Stimulated activated CD8-positive, alpha-beta memory T cell treated with anti-CD3 and anti-CD28 coated beads, Interleukin-2, amount 100 ng/mL, for 1 hour (primary cell): ENCODE measurements at regions not wholly inside any gene's neighbourhood (a gene's known extent, or its start where the extent isn't known, plus 50 kb on each side); places are given as distances from the start of the nearest gene placed in this dataset.

ENCODE experiments used
- DNase-seq, 2 donors: peaks; one replicate each; pipeline ENCODE4 v3.0.0-alpha.2; 2020; ENCODE audit warnings: low read depth in 2 of 2

GRCh38 chr6:168968801-168969200 lies 284.8 kb downstream of the THBS2 start:
- DNase-seq: no peak

GRCh38 chr6:168968228-168968627 lies 285.4 kb downstream of the THBS2 start:
- no peak for DNase-seq

DNA sequence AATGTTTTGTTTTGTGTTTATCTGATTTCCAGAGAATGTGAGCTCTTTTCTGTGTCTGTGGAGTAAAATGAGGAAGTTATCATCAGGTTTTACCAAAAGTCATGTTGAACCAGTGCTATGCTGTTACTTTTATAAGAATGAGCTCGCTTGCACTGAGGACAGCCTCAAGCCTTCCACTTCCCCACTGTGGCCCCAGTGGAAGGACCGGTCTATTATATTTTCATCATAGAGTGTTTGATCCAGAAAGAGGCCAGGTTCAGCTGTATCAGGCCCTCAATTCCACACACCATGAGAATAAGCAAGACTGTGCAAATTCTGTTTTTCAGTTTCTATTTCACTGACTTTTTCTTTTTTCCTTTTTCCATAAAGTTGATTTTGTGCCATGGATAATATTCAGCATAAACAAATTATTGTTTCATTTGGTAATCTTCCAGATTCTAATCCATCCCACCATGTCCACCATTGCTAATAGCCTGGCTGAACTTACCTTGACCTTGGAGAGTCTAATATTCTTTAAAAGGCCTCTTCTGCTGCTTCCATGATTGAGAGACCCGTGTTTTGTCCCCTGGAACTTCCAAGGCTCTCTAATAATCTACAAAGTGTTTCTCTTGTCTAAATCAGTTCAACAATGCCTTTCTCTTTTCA lies 286.2 kb downstream of the THBS2 start:
- DNase-seq: no peak

DNA sequence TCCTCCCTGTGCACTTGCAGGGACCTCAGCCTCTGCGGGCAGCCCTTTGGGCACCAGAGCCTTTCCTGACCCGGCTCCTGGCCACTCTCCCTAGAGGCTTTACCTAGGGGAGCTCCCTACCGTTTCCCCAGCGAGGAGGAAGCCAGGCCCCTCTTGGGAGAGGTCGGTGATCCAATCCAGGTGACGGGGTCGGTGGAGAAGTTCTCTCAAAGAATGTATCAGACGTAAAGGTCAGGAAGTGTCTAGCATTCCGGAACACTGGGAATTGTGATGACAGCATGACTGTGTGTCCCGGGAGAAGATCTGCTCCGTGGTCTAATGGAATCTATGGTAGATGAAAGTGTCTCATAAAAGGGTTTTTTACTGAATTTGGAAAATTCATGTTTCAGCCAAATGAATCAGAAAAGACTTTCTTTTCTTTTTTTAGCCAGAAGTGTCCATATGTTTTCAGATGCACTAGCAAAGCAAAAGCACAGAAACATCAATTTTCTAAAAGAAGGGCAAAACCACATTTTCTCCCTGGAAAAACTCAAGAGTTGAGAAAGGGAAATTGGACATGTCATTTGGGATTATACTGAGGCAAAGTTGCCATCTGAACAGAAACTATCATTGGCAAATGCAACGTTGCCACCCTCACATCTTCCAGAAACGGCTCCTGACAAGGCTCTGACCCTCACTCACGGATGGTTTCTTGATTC lies 289.4 kb downstream of the THBS2 start:
- DNase-seq: no peak

- no peak for DNase-seq
Measured at GRCh38 chr6:168962886-168963285, 290.8 kb downstream of the THBS2 start.

DNA sequence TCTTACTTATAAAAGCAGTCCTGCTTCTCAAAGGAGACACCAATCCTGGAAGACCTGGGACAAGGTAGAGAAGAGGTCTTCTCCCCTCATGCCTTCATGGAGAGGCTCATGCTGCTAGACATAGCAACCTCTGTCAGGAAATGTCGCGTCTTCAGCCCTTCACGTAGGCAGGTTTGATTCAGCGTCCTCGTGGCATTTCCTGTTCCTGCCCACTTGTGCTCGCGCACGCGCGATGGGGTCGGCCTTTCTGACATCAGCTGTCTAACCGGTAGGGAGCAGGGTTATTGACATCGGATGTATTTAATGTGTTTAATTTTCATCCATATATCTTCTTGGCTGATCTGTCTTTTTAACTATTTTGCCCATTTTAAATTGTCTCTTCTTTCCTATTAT lies 292.4 kb downstream of the THBS2 start:
- DNase-seq: no peak

GRCh38 chr6:168960551-168961263 lies 292.9 kb downstream of the THBS2 start:
- no peak for DNase-seq

DNA sequence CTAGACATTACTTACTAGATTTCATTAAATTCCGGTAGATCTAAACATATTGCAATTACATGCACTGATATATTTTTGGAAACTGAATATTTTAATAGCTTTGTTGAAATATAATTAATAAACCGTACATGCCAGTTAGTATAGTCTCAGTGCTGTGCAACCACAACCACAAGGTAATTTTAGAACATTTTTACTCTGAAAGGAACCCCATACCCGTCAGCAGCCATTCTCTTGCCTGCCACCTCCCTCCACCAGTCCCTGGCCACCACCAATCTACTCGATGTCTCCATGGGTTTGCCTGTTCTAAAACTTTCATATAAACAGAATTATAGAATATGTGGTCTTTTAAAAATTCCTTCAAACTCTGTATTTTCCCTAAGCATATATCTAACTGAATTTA lies 293.9 kb downstream of the THBS2 start:
- DNase-seq: no peak

GRCh38 chr6:168956884-168957730 lies 296.5 kb downstream of the THBS2 start:
- peak in 1 of 2 donors; percentile 24 for DNase-seq

GRCh38 chr6:168956141-168956838 lies 297.4 kb downstream of the THBS2 start:
- no peak for DNase-seq

GRCh38 chr6:168953461-168953860 lies 300.2 kb downstream of the THBS2 start:
- DNase-seq: no peak

- no peak for DNase-seq
Measured at GRCh38 chr6:168951217-168951616, 302.4 kb downstream of the THBS2 start.

DNA sequence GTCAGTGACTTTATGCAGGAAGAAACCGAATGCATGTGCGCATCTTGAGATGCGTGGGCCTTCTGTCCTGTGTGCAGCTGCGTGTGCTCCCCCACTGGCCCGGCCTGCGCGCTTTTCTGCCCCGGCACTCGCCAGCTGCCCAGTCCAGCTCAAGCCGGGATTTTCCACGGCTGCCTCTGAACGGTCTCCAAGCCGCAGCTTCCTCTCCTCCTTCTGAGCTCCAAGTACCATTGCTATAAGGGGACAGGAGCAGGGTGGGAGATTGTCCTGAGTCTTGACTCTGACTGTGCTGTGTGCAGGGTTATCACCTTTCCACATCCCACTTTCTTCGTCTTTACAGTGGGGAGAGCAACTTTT lies 302.8 kb downstream of the THBS2 start:
- no peak for DNase-seq

GRCh38 chr6:168949981-168950857 lies 303.4 kb downstream of the THBS2 start:
- DNase-seq: no peak

DNA sequence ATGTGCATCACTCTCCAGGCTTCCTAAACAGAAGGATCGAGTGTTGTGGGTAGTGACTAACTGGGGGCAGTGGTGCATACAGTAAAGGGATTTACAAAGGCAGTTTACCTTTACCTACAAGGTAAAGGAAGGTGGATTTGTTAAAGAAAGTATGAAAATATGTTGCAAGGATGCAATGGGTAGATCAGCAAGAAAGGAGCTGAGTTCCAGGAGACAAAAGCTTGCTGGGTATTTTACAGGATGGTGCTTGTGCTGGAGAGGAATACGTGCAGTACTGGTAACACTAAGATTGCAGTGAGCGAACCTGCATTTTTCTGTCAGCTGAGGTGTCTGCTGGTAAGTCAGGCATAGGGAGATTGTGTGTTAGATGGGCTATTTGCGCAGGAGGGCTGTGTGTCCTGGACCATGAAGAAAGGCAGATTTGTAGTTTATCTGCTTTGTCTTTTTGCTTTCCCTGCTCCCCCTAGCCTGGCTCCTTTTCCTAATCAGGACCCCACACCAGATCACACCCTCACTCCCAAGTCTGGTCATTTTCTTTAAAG lies 304.6 kb downstream of the THBS2 start:
- DNase-seq: no peak

GRCh38 chr6:168948002-168948401 lies 305.6 kb downstream of the THBS2 start:
- DNase-seq: no peak

DNA sequence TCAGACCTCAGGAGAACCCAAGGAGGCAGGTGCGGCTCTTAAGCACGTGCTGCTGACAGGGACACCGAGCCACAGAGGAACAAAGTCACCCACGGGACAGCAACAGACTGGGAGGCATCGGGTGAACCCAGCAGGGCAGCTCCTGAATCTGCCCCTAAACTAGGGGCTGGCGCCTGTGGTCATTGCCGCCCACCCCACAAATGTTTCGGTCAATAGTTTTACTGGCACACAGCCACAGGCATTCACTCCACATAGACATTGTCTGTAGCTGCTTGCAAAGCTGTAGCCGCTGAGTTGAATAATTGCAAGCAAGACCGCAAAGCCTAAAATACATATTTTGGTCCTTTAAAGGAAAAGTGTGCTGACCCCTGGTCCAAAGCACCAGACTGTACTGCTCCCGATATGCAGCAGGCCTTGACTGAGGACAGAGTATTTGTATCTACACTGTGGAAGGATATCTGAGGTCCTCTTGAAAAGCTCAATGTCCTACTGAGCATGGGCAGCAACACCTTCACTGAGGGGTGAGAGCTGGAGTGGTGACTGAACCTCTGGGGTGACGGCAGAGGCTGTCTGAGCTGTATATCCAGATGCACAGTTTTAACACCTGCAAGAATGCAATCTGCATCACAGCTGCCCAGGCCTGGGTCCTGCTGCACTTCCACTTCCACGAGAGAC lies 310.3 kb downstream of the THBS2 start:
- DNase-seq: no peak

DNA sequence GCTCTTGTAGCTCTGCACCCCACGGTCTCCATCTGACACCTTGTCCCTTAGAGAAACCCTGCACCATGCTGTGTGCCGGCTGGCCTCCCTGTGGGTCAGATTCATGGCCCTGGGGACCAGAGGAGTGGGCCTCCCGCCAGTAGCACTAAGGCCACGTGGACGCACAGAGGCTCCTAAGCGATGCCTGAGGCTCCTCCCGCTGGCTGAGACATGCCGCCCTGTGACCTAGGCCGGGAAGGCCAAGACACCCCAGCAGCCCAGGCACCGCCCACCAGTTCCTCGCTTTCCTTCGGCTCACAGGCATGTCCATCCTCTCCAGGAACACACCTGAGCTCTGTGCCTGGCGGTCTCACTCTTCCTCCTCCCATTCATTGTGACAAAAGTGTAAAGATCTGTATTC lies 311.0 kb downstream of the THBS2 start:
- no peak for DNase-seq

- no peak for DNase-seq
Measured at GRCh38 chr6:168941036-168941435, 312.6 kb downstream of the THBS2 start.

GRCh38 chr6:168939796-168940195 lies 313.9 kb downstream of the THBS2 start:
- no peak for DNase-seq
